Type B pancreatic cell (in vitro differentiated cells): ENCODE measurements at regions not wholly inside any gene's neighbourhood (a gene's known extent, or its start where the extent isn't known, plus 50 kb on each side); places are given as distances from the start of the nearest gene placed in this dataset.

Experiments used
- DNase-seq: peaks from one replicate; pipeline ENCODE4 v3.0.0; 2021; ENCODE audit warnings: mixed read lengths; ENCODE audit not compliant: unreplicated experiment; ENCODE audit errors: extremely low spot score
- H3K27ac Mint-ChIP-seq: 2 replicates; pipeline ENCODE4 v1.8.0; 2021; ENCODE audit warnings: mild to moderate bottlenecking, mixed read lengths
- H3K27me3 Mint-ChIP-seq: 2 replicates; pipeline ENCODE4 v1.8.0; 2021; ENCODE audit warnings: mixed read lengths
- H3K36me3 Mint-ChIP-seq: 2 replicates; pipeline ENCODE4 v1.8.0; 2021; ENCODE audit warnings: mixed read lengths
- H3K4me1 Mint-ChIP-seq: one replicate; pipeline ENCODE4 v1.8.0; 2021; ENCODE audit warnings: mixed read lengths; ENCODE audit not compliant: unreplicated experiment
- H3K4me3 Mint-ChIP-seq: 2 replicates; pipeline ENCODE4 v1.8.0; 2021; ENCODE audit warnings: mild to moderate bottlenecking, mixed read lengths
- H3K9me3 Mint-ChIP-seq: 2 replicates; pipeline ENCODE4 v1.8.0; 2021; ENCODE audit warnings: mixed read lengths
- TF ChIP-seq, protein P1 (sequence below): fragments of 200-600 bp; sonication (generic); conservative IDR thresholded peaks from 2 replicates; pipeline ENCODE4 v1.5.0; 2021; ENCODE audit warnings: antibody characterized with exemption, mild to moderate bottlenecking

DNA sequence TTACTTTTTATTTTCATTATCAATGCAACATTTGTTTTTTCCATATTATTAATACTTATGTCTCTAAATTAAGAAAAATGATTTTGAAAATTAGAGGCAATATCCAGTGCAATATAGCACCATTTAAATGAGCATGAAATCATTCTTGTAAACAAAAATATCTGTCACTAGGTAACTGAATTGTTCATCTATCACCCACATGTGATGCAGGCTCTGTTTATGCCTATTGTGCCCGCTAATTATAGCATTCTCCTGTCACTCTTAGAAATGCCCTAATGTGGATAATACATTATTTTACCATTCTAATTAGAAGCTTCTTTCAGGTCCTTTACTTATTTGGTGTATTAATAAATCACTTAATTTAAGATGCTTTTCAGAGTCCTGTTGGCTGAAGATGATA lies 1332.4 kb downstream of the AACS start:
- Mint-ChIP-seq H3K27ac (no peak overlapping the region), H3K4me3 (no peak overlapping the region), H3K4me1 (no peaks in the 10 kb centered on the region), H3K27me3 (no peaks in the 10 kb centered on the region), H3K9me3 (no peaks in the 10 kb centered on the region), H3K36me3 (peaks cover 3% of the 10 kb centered on the region)
- TF ChIP-seq, protein P1, sequence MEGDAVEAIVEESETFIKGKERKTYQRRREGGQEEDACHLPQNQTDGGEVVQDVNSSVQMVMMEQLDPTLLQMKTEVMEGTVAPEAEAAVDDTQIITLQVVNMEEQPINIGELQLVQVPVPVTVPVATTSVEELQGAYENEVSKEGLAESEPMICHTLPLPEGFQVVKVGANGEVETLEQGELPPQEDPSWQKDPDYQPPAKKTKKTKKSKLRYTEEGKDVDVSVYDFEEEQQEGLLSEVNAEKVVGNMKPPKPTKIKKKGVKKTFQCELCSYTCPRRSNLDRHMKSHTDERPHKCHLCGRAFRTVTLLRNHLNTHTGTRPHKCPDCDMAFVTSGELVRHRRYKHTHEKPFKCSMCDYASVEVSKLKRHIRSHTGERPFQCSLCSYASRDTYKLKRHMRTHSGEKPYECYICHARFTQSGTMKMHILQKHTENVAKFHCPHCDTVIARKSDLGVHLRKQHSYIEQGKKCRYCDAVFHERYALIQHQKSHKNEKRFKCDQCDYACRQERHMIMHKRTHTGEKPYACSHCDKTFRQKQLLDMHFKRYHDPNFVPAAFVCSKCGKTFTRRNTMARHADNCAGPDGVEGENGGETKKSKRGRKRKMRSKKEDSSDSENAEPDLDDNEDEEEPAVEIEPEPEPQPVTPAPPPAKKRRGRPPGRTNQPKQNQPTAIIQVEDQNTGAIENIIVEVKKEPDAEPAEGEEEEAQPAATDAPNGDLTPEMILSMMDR, result no peak
- no peak for DNase-seq

DNA sequence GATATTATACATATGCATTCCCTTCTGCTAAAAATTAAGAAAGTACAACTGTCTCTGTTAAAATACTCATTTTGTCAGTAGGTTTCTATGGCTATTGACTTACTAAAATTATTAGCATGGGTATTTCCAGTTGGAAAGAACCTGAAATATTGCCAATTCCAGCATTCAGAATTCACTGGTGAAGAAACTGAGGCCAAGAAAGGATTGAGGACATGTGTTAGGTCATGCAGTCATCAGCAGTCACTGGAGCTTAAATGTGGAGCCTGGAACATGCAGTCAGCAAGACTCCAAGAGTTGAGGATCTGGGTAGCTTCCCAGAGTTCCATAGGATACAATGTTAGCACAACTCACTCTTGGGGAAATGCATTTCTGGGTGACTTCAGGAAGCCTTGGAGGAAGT lies 1335.6 kb downstream of the AACS start:
- no peaks in the 10 kb centered on the region for H3K4me1 Mint-ChIP-seq
- H3K27ac Mint-ChIP-seq, result no peak overlapping the region
- TF ChIP-seq, protein P1, result no peak
- H3K9me3 Mint-ChIP-seq, result no peaks in the 10 kb centered on the region
- H3K36me3 Mint-ChIP-seq, result peaks cover 3% of the 10 kb centered on the region
- no peaks in the 10 kb centered on the region for H3K27me3 Mint-ChIP-seq
- no peak for DNase-seq
- H3K4me3 Mint-ChIP-seq, result no peak overlapping the region

DNA sequence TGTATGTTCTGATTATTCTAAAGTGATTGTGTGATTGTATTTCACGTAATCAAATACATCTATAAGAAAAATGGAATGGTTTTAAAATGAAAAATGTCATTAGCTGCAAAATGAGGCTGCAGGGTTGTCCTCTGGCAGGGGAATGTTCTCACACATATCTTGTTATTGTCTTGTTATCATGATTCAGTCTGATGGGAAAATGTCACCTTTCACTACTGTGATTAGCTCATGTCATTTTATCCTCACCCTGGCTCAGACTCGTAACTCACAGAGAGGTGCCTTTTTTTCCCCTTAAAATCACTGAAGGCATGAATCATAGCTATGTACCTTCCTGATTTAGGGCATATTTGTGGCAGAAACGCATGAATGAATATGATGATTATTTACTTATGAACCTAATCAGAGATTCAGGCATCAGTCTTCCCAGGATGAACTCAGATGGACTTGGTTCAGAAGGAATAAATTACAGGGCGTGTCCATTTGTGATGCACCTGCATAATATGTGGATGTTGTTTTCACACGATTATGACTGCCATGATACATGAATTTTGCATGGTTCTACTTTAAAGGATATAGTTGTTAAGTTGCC lies 1339.2 kb downstream of the AACS start:
- Mint-ChIP-seq H3K27ac (no peak overlapping the region), H3K36me3 (peaks cover 3% of the 10 kb centered on the region), H3K4me1 (no peaks in the 10 kb centered on the region), H3K27me3 (no peaks in the 10 kb centered on the region), H3K4me3 (no peak overlapping the region), H3K9me3 (no peaks in the 10 kb centered on the region)
- TF ChIP-seq, protein P1, result no peak
- DNase-seq, result no peak

DNA sequence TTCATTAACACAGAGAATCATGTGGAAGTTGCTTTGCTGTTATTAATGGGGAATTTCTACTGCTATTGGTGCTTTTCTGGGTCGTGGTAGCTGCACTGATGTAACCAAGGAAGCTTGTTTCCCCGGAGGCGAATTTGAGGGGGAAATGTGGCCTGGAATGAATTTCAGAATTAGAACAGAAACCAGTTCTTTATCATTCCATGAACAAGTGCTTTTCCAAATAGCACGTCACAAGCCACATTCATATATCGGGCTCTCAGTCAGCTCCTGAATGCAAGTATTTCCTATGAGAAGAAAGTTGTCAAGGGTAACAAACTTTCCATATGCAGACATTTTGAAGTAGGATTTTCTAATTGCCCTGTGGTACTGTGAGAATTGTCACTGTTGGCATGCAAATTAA lies 1353.2 kb downstream of the AACS start:
- peaks cover 5% of the 10 kb centered on the region for H3K9me3 Mint-ChIP-seq

DNA sequence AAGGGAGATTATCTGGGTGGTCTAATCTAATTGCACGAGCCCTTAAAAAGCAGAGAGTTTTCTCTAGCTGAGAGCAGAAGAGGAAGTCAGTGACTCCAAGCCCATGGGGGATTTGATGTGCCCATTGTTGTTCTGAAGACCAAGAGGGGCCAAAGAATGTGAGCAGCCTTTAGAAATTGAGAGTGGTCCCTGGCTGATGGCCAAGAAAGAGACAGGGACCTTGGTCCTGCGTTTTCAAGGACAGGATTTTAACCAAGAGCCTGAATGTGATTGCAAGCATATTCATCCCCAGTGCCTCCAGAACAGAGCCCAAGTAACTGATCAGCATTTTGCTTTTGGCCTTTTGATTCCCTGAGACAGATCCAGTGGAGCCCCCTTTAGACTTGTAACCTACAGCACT lies 1353.9 kb downstream of the AACS start:
- peaks cover 5% of the 10 kb centered on the region for H3K9me3 Mint-ChIP-seq
- H3K27me3 Mint-ChIP-seq, result peaks cover 3% of the 10 kb centered on the region
- no peaks in the 10 kb centered on the region for H3K4me1 Mint-ChIP-seq
- no peak overlapping the region for H3K4me3 Mint-ChIP-seq
- no peaks in the 10 kb centered on the region for H3K36me3 Mint-ChIP-seq
- TF ChIP-seq, protein P1, result no peak
- no peak for DNase-seq
- H3K27ac Mint-ChIP-seq, result no peak overlapping the region

More for the DNA sequence above, 1353.2 kb downstream of the AACS start:
- no peak for DNase-seq
- H3K27ac Mint-ChIP-seq, result no peak overlapping the region
- no peaks in the 10 kb centered on the region for H3K36me3 Mint-ChIP-seq
- no peak overlapping the region for H3K4me3 Mint-ChIP-seq
- H3K4me1 Mint-ChIP-seq, result no peaks in the 10 kb centered on the region
- TF ChIP-seq, protein P1, result no peak
- H3K27me3 Mint-ChIP-seq, result peaks cover 3% of the 10 kb centered on the region

DNA sequence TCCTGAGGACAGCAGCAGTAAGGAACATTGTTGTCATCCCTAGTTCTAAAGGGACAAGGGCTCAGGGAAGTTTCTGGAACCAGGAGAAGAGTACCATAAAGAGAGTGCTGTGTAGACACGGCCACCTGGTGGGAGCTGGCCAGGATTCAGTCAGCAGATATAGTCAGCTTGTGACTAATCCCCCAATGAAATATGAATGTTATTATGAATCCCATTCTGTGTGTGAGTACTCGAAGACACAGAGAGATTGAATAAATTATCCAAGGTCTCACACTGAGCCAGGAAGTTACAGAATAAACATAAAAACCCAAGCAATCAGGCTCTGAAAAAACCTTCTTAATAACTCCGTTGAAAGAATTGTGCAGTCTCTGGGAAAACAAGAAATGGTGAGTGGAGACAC lies 1359.5 kb downstream of the AACS start:
- peaks cover 3% of the 10 kb centered on the region for H3K9me3 Mint-ChIP-seq
- DNase-seq, result no peak
- TF ChIP-seq, protein P1, result no peak
- H3K36me3 Mint-ChIP-seq, result no peaks in the 10 kb centered on the region
- H3K4me1 Mint-ChIP-seq, result peaks cover 7% of the 10 kb centered on the region
- H3K27me3 Mint-ChIP-seq, result peaks cover 14% of the 10 kb centered on the region
- no peak overlapping the region for H3K4me3 Mint-ChIP-seq
- H3K27ac Mint-ChIP-seq, result no peak overlapping the region
